ENCODE measurements at regions not wholly inside any gene's neighbourhood (a gene's known extent, or its start where the extent isn't known, plus 50 kb on each side); places are given as distances from the start of the nearest gene placed in this dataset.
"Not testable (repeated sequence)": the region's sequence is repeated elsewhere in the genome, so short reads cannot be mapped to it uniquely, and the experiment has no call there.

- TF ChIP-seq CTCF (IDR thresholded peaks at IDR 0.05) (no peak), POLR2A (IDR thresholded peaks at IDR 0.05) (no peak)
- Histone ChIP-seq H3K4me1 (no peaks in the 10 kb centered on the region), H3K4me3 (no peak overlapping the region), H3K9me3 (no peaks in the 10 kb centered on the region), H3K36me3 (no peaks in the 10 kb centered on the region), H3K27me3 (no peaks in the 10 kb centered on the region), H3K27ac (no peak overlapping the region)
- intact Hi-C loops (cut with DNase I; ENCODE audit: low total_unique reads): no loop called here
- DNase-seq: no peak
Measured at GRCh38 chr16:13629704-13630103, 290.2 kb upstream of the ERCC4 start.

- DNase-seq: no peak
- Histone ChIP-seq H3K4me1 (no peaks in the 10 kb centered on the region), H3K4me3 (no peak overlapping the region), H3K27ac (no peak overlapping the region), H3K36me3 (no peaks in the 10 kb centered on the region), H3K27me3 (no peaks in the 10 kb centered on the region), H3K9me3 (no peaks in the 10 kb centered on the region)
- TF ChIP-seq POLR2A (IDR thresholded peaks at IDR 0.05) (no peak), CTCF (IDR thresholded peaks at IDR 0.05) (no peak)
- intact Hi-C loops (cut with DNase I; ENCODE audit: low total_unique reads): no loop called here
Measured at GRCh38 chr16:13630374-13630773, 289.6 kb upstream of the ERCC4 start.

- intact Hi-C loops (cut with DNase I; ENCODE audit: low total_unique reads): no loop called here
- no peak for TF ChIP-seq CTCF (IDR thresholded peaks at IDR 0.05)
- no peak for TF ChIP-seq POLR2A (IDR thresholded peaks at IDR 0.05)
- H3K27me3 ChIP-seq: no peaks in the 10 kb centered on the region
- no peaks in the 10 kb centered on the region for H3K9me3 ChIP-seq
- H3K36me3 ChIP-seq: no peaks in the 10 kb centered on the region
- DNase-seq: no peak
- H3K27ac ChIP-seq: no peak overlapping the region
- H3K4me1 ChIP-seq: no peaks in the 10 kb centered on the region
- H3K4me3 ChIP-seq: no peak overlapping the region
Measured at GRCh38 chr16:13631213-13631767, 288.7 kb upstream of the ERCC4 start.

- Histone ChIP-seq H3K4me3 (no peak overlapping the region), H3K27ac (no peak overlapping the region), H3K9me3 (no peaks in the 10 kb centered on the region), H3K4me1 (no peaks in the 10 kb centered on the region), H3K36me3 (no peaks in the 10 kb centered on the region), H3K27me3 (no peaks in the 10 kb centered on the region)
- intact Hi-C loops (cut with DNase I; ENCODE audit: low total_unique reads): no loop called here
- no peak for DNase-seq
- TF ChIP-seq POLR2A (IDR thresholded peaks at IDR 0.05) (no peak), CTCF (IDR thresholded peaks at IDR 0.05) (no peak)
Measured at GRCh38 chr16:13631916-13632315, 288.0 kb upstream of the ERCC4 start.

GRCh38 chr16:13632504-13632903, 287.4 kb upstream of the ERCC4 start:
- H3K9me3 ChIP-seq; intact Hi-C loops (cut with DNase I; ENCODE audit: low total_unique reads); H3K4me1 ChIP-seq; H3K36me3 ChIP-seq; H3K27me3 ChIP-seq; H3K4me3 ChIP-seq; DNase-seq; H3K27ac ChIP-seq: not testable (repeated sequence)

GRCh38 chr16:13633391-13633861, 286.5 kb upstream of the ERCC4 start:
- no peak for TF ChIP-seq POLR2A (IDR thresholded peaks at IDR 0.05)
- TF ChIP-seq CTCF (IDR thresholded peaks at IDR 0.05): no peak
- intact Hi-C loops (cut with DNase I; ENCODE audit: low total_unique reads): no loop called here
- Histone ChIP-seq H3K4me1 (no peaks in the 10 kb centered on the region), H3K27me3 (no peaks in the 10 kb centered on the region), H3K27ac (no peak overlapping the region), H3K9me3 (no peaks in the 10 kb centered on the region), H3K36me3 (no peaks in the 10 kb centered on the region), H3K4me3 (no peak overlapping the region)
- no peak for DNase-seq
